HEK293T (cell line): ENCODE measurements at regions not wholly inside any gene's neighbourhood (a gene's known extent, or its start where the extent isn't known, plus 50 kb on each side); places are given as distances from the start of the nearest gene placed in this dataset.

Source experiments
- CTCF ChIA-PET: fragments of 350-600 bp; formaldehyde crosslinking; extraction: SDS; loops from one replicate; lab custom pipeline; 2021; ENCODE audit warnings: antibody characterized with exemption, inconsistent platforms; lab: Yijun Ruan, JAX
- POLR2A ChIA-PET: fragments of 350-600 bp; formaldehyde crosslinking; extraction: SDS; loops from one replicate; lab custom pipeline; 2020; ENCODE audit warnings: antibody characterized with exemption, inconsistent platforms; lab: Yijun Ruan, JAX
- DNase-seq: peaks from one replicate; pipeline ENCODE4 v3.0.0; 2012; ENCODE audit warnings: mixed read lengths; ENCODE audit errors: extremely low spot score
- ARNT ChIP-seq: fragments of 450-650 bp; IDR thresholded peaks from 2 replicates; pipeline ENCODE4 v1.6.1; 2017; ENCODE audit warnings: mild to moderate bottlenecking
- BHLHE40 ChIP-seq: fragments of 450-650 bp; IDR thresholded peaks from 2 replicates; pipeline ENCODE4 v1.6.1; 2016; ENCODE audit warnings: mild to moderate bottlenecking, moderate library complexity, borderline replicate concordance
- CTBP1 ChIP-seq: fragments of 450-650 bp; IDR thresholded peaks from 2 replicates; pipeline ENCODE4 v1.6.1; 2016; ENCODE audit warnings: borderline replicate concordance
- ELF4 ChIP-seq: fragments of 450-650 bp; IDR thresholded peaks from 2 replicates; pipeline ENCODE4 v1.6.1; 2017; ENCODE audit warnings: antibody characterized with exemption
- FOXA1 ChIP-seq: fragments of 450-650 bp; IDR thresholded peaks from 2 replicates; pipeline ENCODE4 v1.6.1; 2016; ENCODE audit warnings: mild to moderate bottlenecking
- FOXK2 ChIP-seq: fragments of 450-650 bp; IDR thresholded peaks from 2 replicates; pipeline ENCODE4 v1.6.1; 2016; ENCODE audit warnings: mild to moderate bottlenecking
- FOXM1 ChIP-seq: fragments of 450-650 bp; IDR thresholded peaks from 2 replicates; pipeline ENCODE4 v1.6.1; 2017; ENCODE audit warnings: mild to moderate bottlenecking, borderline replicate concordance
- HDGF ChIP-seq: fragments of 450-650 bp; IDR thresholded peaks from 2 replicates; pipeline ENCODE4 v1.6.1; 2017; ENCODE audit warnings: antibody characterized with exemption, borderline replicate concordance
- L3MBTL2 ChIP-seq: fragments of 450-650 bp; conservative IDR thresholded peaks from 2 replicates; pipeline ENCODE4 v1.6.1; 2016; ENCODE audit warnings: mild to moderate bottlenecking
- LEF1 ChIP-seq: fragments of 450-650 bp; IDR thresholded peaks from 2 replicates; pipeline ENCODE4 v1.6.1; 2017; ENCODE audit warnings: mild to moderate bottlenecking, borderline replicate concordance
- NFRKB ChIP-seq: fragments of 450-650 bp; IDR thresholded peaks from 2 replicates; pipeline ENCODE4 v1.6.1; 2016; ENCODE audit warnings: mild to moderate bottlenecking, moderate library complexity
- PKNOX1 ChIP-seq: fragments of 450-650 bp; IDR thresholded peaks from 2 replicates; pipeline ENCODE4 v1.6.1; 2016
- SP1 ChIP-seq: fragments of 450-650 bp; IDR thresholded peaks from 2 replicates; pipeline ENCODE4 v1.6.1; 2017
- SUZ12 ChIP-seq: fragments of 450-650 bp; IDR thresholded peaks from 2 replicates; pipeline ENCODE4 v1.6.1; 2016; ENCODE audit warnings: mild to moderate bottlenecking
- TARDBP ChIP-seq: fragments of 450-650 bp; IDR thresholded peaks from 2 replicates; pipeline ENCODE4 v1.6.1; 2016
- ZNF384 ChIP-seq: fragments of 450-650 bp; IDR thresholded peaks from 2 replicates; pipeline ENCODE4 v1.6.1; 2016

- CTCF ChIA-PET: no interaction called here
- no peak for DNase-seq
- POLR2A ChIA-PET: interaction anchor here (0.5 kb wide), 1 partner anchor 277 kb away, joined by 3 read pairs; no protein-coding TSS in a partner anchor
- TF ChIP-seq PKNOX1: no peak
- no peak for TF ChIP-seq L3MBTL2
- TF ChIP-seq HDGF: no peak
- TF ChIP-seq LEF1: no peak
- no peak for TF ChIP-seq ELF4
- no peak for TF ChIP-seq SUZ12
- TF ChIP-seq ZNF384: no peak
- TF ChIP-seq ARNT: no peak
- no peak for TF ChIP-seq TARDBP
- TF ChIP-seq FOXM1: no peak
- TF ChIP-seq BHLHE40: no peak
- no peak for TF ChIP-seq SP1
- TF ChIP-seq FOXA1: no peak
- TF ChIP-seq FOXK2: no peak
- TF ChIP-seq NFRKB: no peak
- no peak for TF ChIP-seq CTBP1
Measured at GRCh38 chr5:142517840-142518239, 168.1 kb downstream of the FGF1 start.

GRCh38 chr5:142516732-142517131 is 169.2 kb downstream of the FGF1 start:
- DNase-seq: no peak
- ChIA-PET CTCF (no interaction called here), POLR2A (no interaction called here)
- TF ChIP-seq ELF4: no peak
- TF ChIP-seq FOXM1: no peak
- TF ChIP-seq TARDBP: no peak
- no peak for TF ChIP-seq FOXA1
- TF ChIP-seq SP1: no peak
- no peak for TF ChIP-seq ZNF384

- CTCF ChIA-PET: no interaction called here
- no peak for DNase-seq
- TF ChIP-seq LEF1 (no peak), HDGF (no peak), SUZ12 (no peak), BHLHE40 (no peak), PKNOX1 (no peak), ELF4 (no peak), ZNF384 (no peak), TARDBP (no peak), NFRKB (no peak), ARNT (no peak), CTBP1 (no peak), FOXM1 (no peak), FOXA1 (no peak), FOXK2 (no peak), L3MBTL2 (no peak), SP1 (no peak)
- POLR2A ChIA-PET: no interaction called here
Measured at GRCh38 chr5:142515036-142515435, 170.9 kb downstream of the FGF1 start.

- TF ChIP-seq FOXA1 (no peak), TARDBP (no peak), HDGF (no peak), ELF4 (no peak), NFRKB (no peak), BHLHE40 (no peak), FOXM1 (no peak), PKNOX1 (no peak), SUZ12 (no peak), FOXK2 (no peak), ARNT (no peak), CTBP1 (no peak), ZNF384 (no peak), L3MBTL2 (no peak), LEF1 (no peak), SP1 (no peak)
- no peak for DNase-seq
- POLR2A ChIA-PET: no interaction called here
- CTCF ChIA-PET: no interaction called here
Measured at GRCh38 chr5:142514196-142514595, 171.7 kb downstream of the FGF1 start.

GRCh38 chr5:142512043-142513042 is 173.5 kb downstream of the FGF1 start:
- POLR2A ChIA-PET: no interaction called here
- CTCF ChIA-PET: no interaction called here
- TF ChIP-seq BHLHE40: no peak
- TF ChIP-seq SUZ12: no peak
- TF ChIP-seq PKNOX1: no peak
- no peak for TF ChIP-seq CTBP1
- no peak for TF ChIP-seq TARDBP
- no peak for TF ChIP-seq ZNF384
- no peak for TF ChIP-seq NFRKB
- DNase-seq: no peak
